A172 (cell line): ENCODE measurements at regions not wholly inside any gene's neighbourhood (a gene's known extent, or its start where the extent isn't known, plus 50 kb on each side); places are given as distances from the start of the nearest gene placed in this dataset.
"Not testable (repeated sequence)": the region's sequence is repeated elsewhere in the genome, so short reads cannot be mapped to it uniquely, and the experiment has no call there.

Source experiments
- DNase-seq: peaks from one replicate; pipeline ENCODE4 v3.0.0-alpha.2; 2015; ENCODE audit warnings: low spot score

DNA sequence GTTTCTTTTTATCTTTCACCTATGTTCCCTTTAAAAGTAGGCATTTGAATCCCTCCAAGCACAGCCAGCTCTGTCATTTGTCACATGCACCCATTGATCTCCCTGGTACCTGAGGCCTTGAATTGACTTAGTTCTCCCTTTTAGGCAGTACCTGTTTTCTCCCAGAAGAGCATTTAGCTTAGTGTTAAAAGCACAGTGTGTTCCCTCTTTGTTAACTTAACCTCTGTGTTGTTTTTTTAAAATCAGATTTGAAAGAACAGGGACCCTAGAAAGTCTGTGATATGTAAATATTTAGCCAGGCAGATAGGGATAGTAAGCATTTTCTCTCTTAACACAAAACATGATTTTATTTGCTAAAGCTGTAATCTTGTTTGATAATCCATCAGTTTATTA, 113.8 kb upstream of the SPATA31D4 start:
- no peak for DNase-seq

- peak; percentile 26 for DNase-seq
Observed at GRCh38 chr9:81814794-81815464, 113.3 kb upstream of the SPATA31D4 start.

DNA sequence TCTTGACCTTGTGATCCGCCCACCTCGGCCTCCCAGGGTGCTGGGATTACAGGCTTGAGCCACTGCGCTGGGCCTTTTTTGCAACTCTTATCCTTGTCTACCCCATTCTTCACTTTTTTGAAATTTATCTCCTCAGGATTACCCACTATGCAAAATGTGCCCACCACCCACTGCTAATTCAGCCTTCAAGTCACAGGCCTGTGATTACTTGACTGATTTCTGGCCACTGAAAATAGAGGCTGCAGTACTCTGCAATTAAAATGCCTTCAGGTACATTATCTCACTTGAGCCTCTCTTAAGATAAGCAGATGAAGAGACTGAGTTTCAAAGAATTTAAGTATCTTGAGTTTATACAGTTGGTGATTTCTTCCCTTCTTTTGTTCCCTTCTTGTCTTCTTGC, 112.4 kb upstream of the SPATA31D4 start:
- no peak for DNase-seq

DNA sequence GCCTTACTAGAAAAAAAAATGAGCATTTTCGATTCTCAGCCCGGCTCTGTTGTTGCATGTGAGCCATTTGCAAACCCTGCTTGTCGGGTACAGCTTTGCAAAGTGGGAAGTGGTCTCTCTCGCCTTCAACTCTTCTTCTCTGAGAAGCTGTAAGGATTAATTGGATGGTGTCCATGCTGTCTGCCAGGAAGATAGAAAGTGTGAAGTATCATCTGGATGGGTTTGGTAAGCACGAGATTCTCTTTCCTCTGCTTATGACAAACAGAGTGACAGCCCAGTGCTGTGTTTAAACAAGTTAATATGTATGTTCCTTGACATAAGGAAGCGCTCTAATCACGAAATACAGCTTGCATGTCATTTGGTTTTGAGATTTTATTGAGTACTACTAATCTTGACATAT, 109.1 kb upstream of the SPATA31D4 start:
- DNase-seq = no peak

- no peak for DNase-seq
Observed at GRCh38 chr9:81819859-81820546, 108.2 kb upstream of the SPATA31D4 start.

DNA sequence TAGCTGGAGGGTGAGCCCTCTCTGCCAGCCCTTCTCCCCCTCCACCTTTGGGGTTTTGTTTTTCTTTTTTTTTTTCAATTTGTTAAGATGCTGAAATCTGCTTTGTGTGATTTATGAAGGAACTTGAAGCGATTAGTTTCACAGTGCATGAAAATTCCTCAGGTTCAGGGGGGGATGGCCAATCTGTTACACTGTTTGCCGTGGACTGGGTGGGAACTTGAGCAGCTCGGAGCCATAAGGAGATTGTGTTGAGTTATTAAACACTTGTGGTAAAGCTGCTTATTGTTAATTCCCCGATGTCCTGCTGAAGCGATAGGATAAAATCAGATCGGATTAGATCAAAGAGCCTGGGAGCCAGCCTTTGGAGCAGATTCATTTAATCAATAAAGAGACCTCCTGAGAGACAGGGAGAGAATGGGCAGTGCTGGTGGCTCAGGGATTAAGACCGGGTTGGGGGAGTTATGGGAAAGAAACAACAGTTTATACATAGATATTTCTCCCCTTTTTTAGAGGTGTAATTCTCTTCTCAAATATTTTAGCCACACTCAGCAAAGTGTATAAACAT, 105.8 kb upstream of the SPATA31D4 start:
- no peak for DNase-seq

DNA sequence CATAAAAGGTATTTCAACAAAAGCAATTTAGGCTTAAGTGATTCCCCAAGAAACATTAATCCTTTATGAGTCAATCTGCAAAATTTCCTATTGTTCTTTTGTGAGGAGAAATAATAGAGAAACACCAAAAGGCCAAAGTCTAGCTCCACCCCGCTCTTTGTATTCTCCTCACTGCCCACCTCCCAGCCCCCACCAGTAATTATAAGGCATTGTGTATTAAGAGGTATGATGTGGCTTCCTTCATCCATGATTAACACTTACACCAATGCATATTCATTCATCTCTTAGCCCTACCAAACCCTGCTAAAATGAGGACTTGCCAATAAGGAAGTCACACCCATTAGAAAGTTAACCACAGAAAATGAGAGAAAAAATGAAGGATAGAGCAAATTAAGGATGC, 105.3 kb upstream of the SPATA31D4 start:
- DNase-seq = no peak

DNA sequence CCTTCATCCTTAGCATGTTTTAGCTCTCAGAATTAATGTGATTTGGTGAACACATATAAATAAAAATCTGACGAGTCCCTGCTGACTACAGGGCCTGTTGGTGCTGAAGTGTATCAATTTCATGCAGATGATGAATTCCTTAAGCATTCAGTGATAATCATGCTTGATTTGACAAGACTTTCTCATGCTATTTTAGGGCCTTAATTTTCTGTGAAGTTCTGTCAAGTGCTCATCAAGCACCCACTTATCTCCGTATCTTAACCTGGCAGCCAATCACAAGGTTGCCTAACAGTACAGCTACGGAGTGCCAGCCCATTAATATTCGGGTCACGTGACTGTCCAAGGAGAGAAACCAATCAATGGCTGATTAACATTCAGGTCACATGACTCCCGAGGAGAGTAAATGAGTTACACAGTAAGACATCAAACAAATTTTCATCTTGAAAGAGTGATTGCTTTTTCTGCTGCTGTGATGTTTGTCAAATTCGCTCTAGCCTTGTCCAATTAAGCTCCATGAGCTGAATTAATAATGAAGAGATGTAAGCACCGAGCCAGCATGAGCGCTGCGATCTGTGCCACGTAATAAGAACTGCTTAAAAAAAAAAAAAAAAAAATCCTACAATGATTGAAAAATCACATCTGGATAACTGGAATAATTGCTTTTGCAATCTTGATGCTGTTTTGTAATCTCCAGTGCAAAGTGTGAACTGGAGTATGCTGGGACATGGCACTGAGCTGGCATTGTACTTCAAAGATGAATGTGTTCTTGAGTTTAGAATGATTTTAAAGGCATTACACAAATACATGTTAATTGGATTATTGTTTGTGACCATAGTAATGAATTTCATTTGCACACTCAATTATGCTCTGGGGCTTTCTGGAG, 104.3 kb upstream of the SPATA31D4 start:
- DNase-seq = no peak

GRCh38 chr9:81824802-81825730, 103.2 kb upstream of the SPATA31D4 start:
- peak; percentile 49 for DNase-seq

- peak; percentile 71 for DNase-seq
Observed at GRCh38 chr9:81825846-81826516, 102.2 kb upstream of the SPATA31D4 start.

GRCh38 chr9:81826517-81826906, 101.7 kb upstream of the SPATA31D4 start:
- no peak for DNase-seq

GRCh38 chr9:81827616-81828296, 100.5 kb upstream of the SPATA31D4 start:
- peak; percentile 51 for DNase-seq

DNA sequence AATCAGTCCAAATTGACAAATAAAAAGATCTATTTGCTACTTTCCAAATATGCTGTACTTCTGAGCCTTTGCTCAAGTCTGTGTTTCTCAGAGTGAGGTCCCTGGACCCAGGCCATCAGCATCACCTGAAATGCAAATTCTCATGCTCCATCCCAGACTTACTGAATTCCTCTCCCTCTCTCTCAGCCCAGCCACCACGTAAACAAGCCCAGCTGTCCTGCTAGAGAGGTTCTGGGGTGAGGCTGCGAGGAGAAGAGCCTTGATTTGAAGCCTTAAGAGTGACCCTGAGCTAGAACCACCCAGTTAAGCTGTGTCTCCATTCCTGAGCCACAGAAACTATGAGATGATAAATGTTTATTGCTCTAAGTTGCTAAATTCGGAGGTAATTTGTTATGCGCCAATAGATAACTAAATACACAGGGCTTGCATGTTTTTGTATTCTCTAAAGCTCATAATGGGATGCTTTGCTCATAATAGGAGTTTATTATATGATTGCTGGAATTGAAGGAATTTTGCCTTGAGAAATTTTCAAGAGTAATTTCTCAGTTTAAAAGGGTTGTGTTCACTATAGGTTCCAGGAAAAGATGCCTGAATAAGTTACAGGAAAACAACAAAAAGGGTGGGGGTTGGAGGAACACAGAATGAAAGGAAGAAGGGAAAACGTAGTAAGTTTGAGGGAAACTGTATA, 98.9 kb upstream of the SPATA31D4 start:
- DNase-seq = no peak

DNA sequence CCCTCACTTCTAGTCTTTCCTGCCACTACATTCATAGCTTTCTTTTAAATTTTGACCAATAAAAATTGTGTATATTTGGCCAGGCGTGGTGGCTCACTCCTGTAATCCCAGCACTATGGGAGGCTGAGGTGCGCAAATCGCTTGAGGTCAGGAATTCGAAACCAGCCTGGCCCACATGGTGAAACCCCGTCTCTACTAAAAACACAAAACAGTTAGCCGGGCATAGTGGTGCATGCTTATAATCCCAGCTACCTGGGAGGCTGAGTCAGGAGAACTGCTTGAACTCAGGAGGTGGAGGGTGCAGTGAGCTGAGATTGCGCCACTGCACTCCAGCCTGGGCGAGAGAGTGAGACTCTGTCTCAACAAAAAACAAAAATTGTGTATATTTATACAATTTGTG, 97.8 kb upstream of the SPATA31D4 start:
- not testable (repeated sequence) for DNase-seq

GRCh38 chr9:81832571-81833285, 95.5 kb upstream of the SPATA31D4 start:
- no peak for DNase-seq

DNA sequence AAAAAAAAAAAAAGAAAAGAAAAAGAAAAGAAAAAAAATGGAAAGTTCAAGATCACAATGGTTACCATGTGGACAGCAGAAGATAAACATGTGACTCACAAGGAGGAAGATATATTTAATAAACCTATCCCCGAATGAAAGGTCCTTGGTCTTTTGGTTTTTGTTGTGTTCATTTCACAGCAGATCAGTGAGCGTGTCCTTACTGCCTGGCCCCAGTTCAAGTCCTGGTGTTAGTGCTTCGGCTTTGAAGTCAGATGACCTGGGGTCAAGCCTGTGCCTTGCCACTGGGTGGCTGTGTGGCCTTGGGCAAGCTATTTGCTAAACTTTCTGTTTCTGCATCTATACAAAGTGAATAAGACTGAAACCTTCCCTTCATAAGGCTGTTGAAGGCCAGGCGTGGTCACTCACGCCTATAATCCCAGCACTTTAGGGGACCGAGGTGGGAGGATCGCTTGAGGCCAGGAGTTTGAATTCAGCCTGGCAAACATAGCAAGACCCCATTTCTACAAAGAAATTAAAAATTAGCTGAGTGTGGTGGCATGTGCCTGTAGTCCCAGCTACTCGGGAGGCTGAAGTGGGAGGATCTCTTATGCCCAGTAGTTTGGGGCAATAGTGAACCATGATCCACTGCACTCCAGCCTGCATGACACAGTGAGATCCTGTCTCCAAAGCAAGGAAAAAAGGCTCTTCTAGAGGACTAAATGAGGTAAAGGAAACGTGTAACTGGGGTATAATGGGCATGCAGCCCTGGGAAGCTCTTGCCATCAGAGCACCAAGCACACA, 94.5 kb upstream of the SPATA31D4 start:
- no peak for DNase-seq

- DNase-seq = no peak
Observed at GRCh38 chr9:81841333-81841732, 86.9 kb upstream of the SPATA31D4 start.

DNA sequence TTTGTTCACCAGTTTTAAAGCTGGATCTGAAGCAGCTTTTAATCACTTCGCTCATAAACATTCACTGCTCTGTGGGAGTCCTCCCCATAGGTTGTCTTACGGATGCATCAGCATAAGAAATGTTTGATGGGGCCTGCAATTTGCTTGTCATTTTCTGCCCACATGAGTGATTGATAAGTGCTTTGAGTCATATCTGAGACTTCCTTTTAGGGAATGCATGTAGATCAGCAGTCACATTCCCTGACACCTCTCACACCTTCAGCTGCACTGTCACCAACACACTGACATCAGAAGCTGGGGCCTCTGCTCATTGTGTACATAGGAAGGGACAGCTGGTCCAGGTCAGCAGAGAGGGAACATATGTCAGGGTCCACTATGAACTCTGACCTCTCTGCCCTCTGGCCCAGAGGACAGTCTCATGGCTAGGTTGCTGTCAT, 84.1 kb upstream of the SPATA31D4 start:
- DNase-seq = peak; percentile 78
